SK-N-SH (cell line): ENCODE measurements at regions not wholly inside any gene's neighbourhood (a gene's known extent, or its start where the extent isn't known, plus 50 kb on each side); places are given as distances from the start of the nearest gene placed in this dataset.

Source experiments
- CTCF ChIA-PET: fragments of 300-600, 350-600 bp; formaldehyde crosslinking; extraction: SDS; loops from one replicate; lab custom pipeline; 2021; lab: Yijun Ruan, JAX
- POLR2A ChIA-PET: fragments of 350-600 bp; sonication (Branson Sonifier 250); formaldehyde crosslinking; extraction: SDS; loops from one replicate; lab custom pipeline; 2020; ENCODE audit warnings: antibody characterized with exemption, inconsistent platforms; lab: Yijun Ruan, JAX
- DNase-seq: peaks from one replicate; pipeline ENCODE4 v3.0.0; 2012
- H2AFZ ChIP-seq: fragments of 200-600 bp; sonication (generic); 2 replicates; pipeline ENCODE4 v1.8.1; 2016; ENCODE audit warnings: antibody characterized with exemption, mild to moderate bottlenecking, low read depth
- H3F3A ChIP-seq: fragments of 200-600 bp; sonication (generic); replicated peaks from 2 replicates; pipeline ENCODE3; 2016; ENCODE audit warnings: antibody characterized with exemption, mild to moderate bottlenecking; ENCODE audit not compliant: insufficient read depth
- H3K27ac ChIP-seq, 2 experiments: fragments of 200-500 bp in 1 of 2; fragments of 200-600 bp in 1 of 2; sonication (Bioruptor generic) in 1 of 2; sonication (generic), shearing (Covaris generic) in 1 of 2; 2 replicates each; pipeline versions ENCODE4 v1.5.1 to v1.6.1; 2014 to 2016; ENCODE audit warnings: low read depth in 2 of 2, inconsistent platforms in 1 of 2, low read length in 1 of 2, mild to moderate bottlenecking in 1 of 2, mixed read lengths in 1 of 2
- H3K27me3 ChIP-seq: fragments of 200-600 bp; sonication (generic), shearing (Covaris generic); 2 replicates; pipeline ENCODE4 v1.6.1; 2016; ENCODE audit warnings: mixed run types; ENCODE audit not compliant: insufficient read depth
- H3K36me3 ChIP-seq, 2 experiments: fragments of 200-500 bp in 1 of 2; fragments of 200-600 bp in 1 of 2; sonication (Bioruptor generic) in 1 of 2; sonication (generic) in 1 of 2; replicated peaks in 1 of 2; 2 replicates each; pipeline versions ENCODE3 to v1.5.1; 2014 to 2016; ENCODE audit warnings: low read length in 1 of 2, mild to moderate bottlenecking in 1 of 2; ENCODE audit not compliant: insufficient read depth in 2 of 2, control insufficient read depth in 1 of 2
- H3K4me1 ChIP-seq, 2 experiments: fragments of 200-500 bp in 1 of 2; fragments of 200-600 bp in 1 of 2; sonication (Bioruptor generic) in 1 of 2; sonication (generic), shearing (Covaris generic) in 1 of 2; 2 replicates each; pipeline versions ENCODE4 v1.5.1 to v1.6.1; 2014 to 2016; ENCODE audit warnings: low read depth in 1 of 2, low read length in 1 of 2, mixed run types in 1 of 2; ENCODE audit not compliant: insufficient read depth in 2 of 2, control insufficient read depth in 1 of 2
- H3K4me2 ChIP-seq: fragments of 200-600 bp; sonication (generic), shearing (Covaris generic); 2 replicates; pipeline ENCODE4 v1.6.1; 2017; ENCODE audit warnings: mixed run types
- H3K4me3 ChIP-seq, 2 experiments: fragments of 200-500 bp in 1 of 2; fragments of 200-600 bp in 1 of 2; sonication (Bioruptor generic) in 1 of 2; sonication (generic), shearing (Covaris generic) in 1 of 2; 2 replicates each; pipeline versions ENCODE4 v1.5.1 to v1.8.1; 2014 to 2016; ENCODE audit warnings: low read depth in 2 of 2, inconsistent platforms in 1 of 2, low read length in 1 of 2, mild to moderate bottlenecking in 1 of 2, mixed read lengths in 1 of 2, moderate library complexity in 1 of 2
- H3K79me2 ChIP-seq: fragments of 200-600 bp; sonication (generic); 2 replicates; pipeline ENCODE4 v1.8.1; 2017; ENCODE audit warnings: mild to moderate bottlenecking; ENCODE audit not compliant: insufficient read depth
- H3K9ac ChIP-seq: fragments of 200-600 bp; sonication (generic); 2 replicates; pipeline ENCODE4 v1.6.1; 2017; ENCODE audit warnings: mixed run types
- H3K9me2 ChIP-seq: fragments of 200-600 bp; sonication (generic); 2 replicates; pipeline ENCODE4 v1.6.1; 2017; ENCODE audit warnings: mixed run types
- H3K9me3 ChIP-seq: fragments of 200-600 bp; sonication (generic); 2 replicates; pipeline ENCODE4 v1.6.1; 2017; ENCODE audit warnings: mixed run types, mild to moderate bottlenecking, moderate library complexity
- H4K20me1 ChIP-seq: fragments of 200-600 bp; sonication (generic); 2 replicates; pipeline ENCODE4 v1.6.1; 2017; ENCODE audit warnings: mild to moderate bottlenecking, mixed run types; ENCODE audit not compliant: insufficient read depth
- EZH2phosphoT487 ChIP-seq: fragments of 200-600 bp; sonication (generic); IDR thresholded peaks from 2 replicates; pipeline ENCODE4 v1.6.1; 2017; ENCODE audit warnings: low read depth, mixed run types, mild to moderate bottlenecking, antibody characterized with exemption, moderate library complexity, borderline replicate concordance
- FOSL2 ChIP-seq: IDR thresholded peaks from 2 replicates; pipeline ENCODE4 v1.4.0; 2012; ENCODE audit warnings: low read depth, mild to moderate bottlenecking, moderate library complexity, borderline replicate concordance
- FOXJ3 ChIP-seq: sonication (generic); formaldehyde crosslinking; IDR thresholded peaks from 2 replicates; pipeline ENCODE4 v1.5.1; 2020; ENCODE audit warnings: mild to moderate bottlenecking, missing genetic modification reagents
- GATA2 ChIP-seq: sonication (generic); formaldehyde crosslinking; IDR thresholded peaks from 2 replicates; pipeline ENCODE4 v1.5.0; 2020; ENCODE audit warnings: mild to moderate bottlenecking, missing genetic modification reagents
- JUND ChIP-seq: IDR thresholded peaks from 2 replicates; pipeline ENCODE4 v1.4.0; 2012
- MXI1 ChIP-seq: IDR thresholded peaks from 2 replicates; pipeline ENCODE4 v1.6.1; 2012; ENCODE audit warnings: mild to moderate bottlenecking, low read depth, low read length, improper control_type of control experiment
- RAD21 ChIP-seq: IDR thresholded peaks from 2 replicates; pipeline ENCODE4 v1.6.1; 2012; ENCODE audit warnings: mild to moderate bottlenecking, low read length
- RCOR1 ChIP-seq: fragments of 150-350 bp; IDR thresholded peaks from 2 replicates; pipeline ENCODE4 v1.6.1; 2017; ENCODE audit warnings: antibody characterized with exemption, low read length
- WGBS: methylation state at CpG from one replicate; pipeline ENCODE4 v1.1.6; 2017; ENCODE audit warnings: low lambda C conversion rate; 5-methylcytosine and 5-hydroxymethylcytosine counted together
- TF ChIP-seq, protein P1 (sequence below): fragments of 200-600 bp; sonication (generic); IDR thresholded peaks from 2 replicates; pipeline ENCODE4 v1.6.1; 2017; ENCODE audit warnings: antibody characterized with exemption, mild to moderate bottlenecking, moderate library complexity
- TF ChIP-seq, protein P2 (sequence below): IDR thresholded peaks from 2 replicates; pipeline ENCODE4; 2012
- TF ChIP-seq, protein P3 (sequence below): fragments of 150-350 bp; IDR thresholded peaks from 2 replicates; pipeline ENCODE4 v1.6.1; 2016; ENCODE audit warnings: mild to moderate bottlenecking, low read depth, low read length
- TF ChIP-seq, protein P4 (sequence below): fragments of 150-350 bp; IDR thresholded peaks from 2 replicates; pipeline ENCODE4 v1.6.1; 2017; ENCODE audit warnings: antibody characterized with exemption, low read length, low read depth, borderline replicate concordance
- TF ChIP-seq, protein P5 (sequence below): IDR thresholded peaks from 2 replicates; pipeline ENCODE4 v1.4.0; 2012; ENCODE audit warnings: low read depth, borderline replicate concordance

DNA sequence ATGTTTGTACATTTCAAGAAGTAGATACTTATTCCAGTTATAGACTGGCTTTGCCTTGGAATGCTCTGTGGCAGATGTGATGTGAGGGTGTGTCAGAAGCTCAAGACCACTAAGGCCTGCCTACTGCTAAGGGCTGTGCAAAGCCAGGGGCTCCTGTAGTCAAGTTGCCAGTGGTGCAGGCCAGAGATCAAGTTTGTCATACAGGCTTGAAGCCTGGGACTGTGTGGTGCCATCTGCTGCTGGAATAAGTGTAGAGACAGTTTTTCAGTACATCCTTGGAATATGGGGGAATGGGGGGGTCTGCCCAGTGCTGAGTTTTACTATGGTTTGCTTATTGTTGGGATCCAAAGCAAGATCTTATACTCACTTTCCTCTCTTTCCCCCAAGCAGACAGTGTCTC is 649.9 kb upstream of the FOXG1 start:
- DNase-seq: no peak
- H4K20me1 ChIP-seq: no peaks in the 10 kb centered on the region

DNA sequence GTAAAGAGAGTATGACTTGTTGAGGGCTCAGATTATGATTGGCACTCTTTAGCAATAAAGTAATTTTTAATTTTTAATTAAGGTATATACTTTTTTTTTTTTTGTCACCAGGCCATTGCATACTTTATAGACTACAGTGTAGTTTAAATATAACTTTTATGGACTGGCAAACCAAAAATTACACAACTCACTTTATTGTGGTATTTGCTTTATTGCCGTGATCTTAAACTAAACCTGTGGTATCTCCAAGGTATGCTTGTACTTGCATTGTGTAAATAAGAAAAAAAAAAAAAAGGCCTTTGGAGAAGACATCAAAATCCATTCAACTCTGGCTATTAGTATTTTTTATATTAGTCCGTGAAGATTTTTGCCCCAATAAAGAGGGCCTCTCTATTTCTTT is 646.7 kb upstream of the FOXG1 start:
- Histone ChIP-seq H3K9me2 (no peaks in the 10 kb centered on the region), H3K4me3 (no peak overlapping the region), H3F3A (no peaks in the 10 kb centered on the region), H3K4me1 (no peaks in the 10 kb centered on the region), H3K27ac (no peak overlapping the region), H2AFZ (no peak overlapping the region), H3K79me2 (no peaks in the 10 kb centered on the region), H3K9ac (no peak overlapping the region), H3K9me3 (no peaks in the 10 kb centered on the region), H3K27me3 (no peaks in the 10 kb centered on the region), H3K36me3 (no peaks in the 10 kb centered on the region), H3K4me2 (no peak overlapping the region), H4K20me1 (no peaks in the 10 kb centered on the region)
- ChIA-PET CTCF (no interaction called here), POLR2A (no interaction called here)
- TF ChIP-seq, protein P1, sequence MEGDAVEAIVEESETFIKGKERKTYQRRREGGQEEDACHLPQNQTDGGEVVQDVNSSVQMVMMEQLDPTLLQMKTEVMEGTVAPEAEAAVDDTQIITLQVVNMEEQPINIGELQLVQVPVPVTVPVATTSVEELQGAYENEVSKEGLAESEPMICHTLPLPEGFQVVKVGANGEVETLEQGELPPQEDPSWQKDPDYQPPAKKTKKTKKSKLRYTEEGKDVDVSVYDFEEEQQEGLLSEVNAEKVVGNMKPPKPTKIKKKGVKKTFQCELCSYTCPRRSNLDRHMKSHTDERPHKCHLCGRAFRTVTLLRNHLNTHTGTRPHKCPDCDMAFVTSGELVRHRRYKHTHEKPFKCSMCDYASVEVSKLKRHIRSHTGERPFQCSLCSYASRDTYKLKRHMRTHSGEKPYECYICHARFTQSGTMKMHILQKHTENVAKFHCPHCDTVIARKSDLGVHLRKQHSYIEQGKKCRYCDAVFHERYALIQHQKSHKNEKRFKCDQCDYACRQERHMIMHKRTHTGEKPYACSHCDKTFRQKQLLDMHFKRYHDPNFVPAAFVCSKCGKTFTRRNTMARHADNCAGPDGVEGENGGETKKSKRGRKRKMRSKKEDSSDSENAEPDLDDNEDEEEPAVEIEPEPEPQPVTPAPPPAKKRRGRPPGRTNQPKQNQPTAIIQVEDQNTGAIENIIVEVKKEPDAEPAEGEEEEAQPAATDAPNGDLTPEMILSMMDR: no peak
- TF ChIP-seq JUND: no peak
- TF ChIP-seq, protein P2, sequence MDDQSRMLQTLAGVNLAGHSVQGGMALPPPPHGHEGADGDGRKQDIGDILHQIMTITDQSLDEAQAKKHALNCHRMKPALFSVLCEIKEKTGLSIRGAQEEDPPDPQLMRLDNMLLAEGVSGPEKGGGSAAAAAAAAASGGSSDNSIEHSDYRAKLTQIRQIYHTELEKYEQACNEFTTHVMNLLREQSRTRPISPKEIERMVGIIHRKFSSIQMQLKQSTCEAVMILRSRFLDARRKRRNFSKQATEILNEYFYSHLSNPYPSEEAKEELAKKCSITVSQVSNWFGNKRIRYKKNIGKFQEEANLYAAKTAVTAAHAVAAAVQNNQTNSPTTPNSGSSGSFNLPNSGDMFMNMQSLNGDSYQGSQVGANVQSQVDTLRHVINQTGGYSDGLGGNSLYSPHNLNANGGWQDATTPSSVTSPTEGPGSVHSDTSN: no peak
- no peak for TF ChIP-seq FOXJ3
- no peak for TF ChIP-seq GATA2
- TF ChIP-seq, protein P3, sequence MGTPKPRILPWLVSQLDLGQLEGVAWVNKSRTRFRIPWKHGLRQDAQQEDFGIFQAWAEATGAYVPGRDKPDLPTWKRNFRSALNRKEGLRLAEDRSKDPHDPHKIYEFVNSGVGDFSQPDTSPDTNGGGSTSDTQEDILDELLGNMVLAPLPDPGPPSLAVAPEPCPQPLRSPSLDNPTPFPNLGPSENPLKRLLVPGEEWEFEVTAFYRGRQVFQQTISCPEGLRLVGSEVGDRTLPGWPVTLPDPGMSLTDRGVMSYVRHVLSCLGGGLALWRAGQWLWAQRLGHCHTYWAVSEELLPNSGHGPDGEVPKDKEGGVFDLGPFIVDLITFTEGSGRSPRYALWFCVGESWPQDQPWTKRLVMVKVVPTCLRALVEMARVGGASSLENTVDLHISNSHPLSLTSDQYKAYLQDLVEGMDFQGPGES: no peak
- TF ChIP-seq RAD21: no peak
- TF ChIP-seq MXI1: no peak
- TF ChIP-seq, protein P4, sequence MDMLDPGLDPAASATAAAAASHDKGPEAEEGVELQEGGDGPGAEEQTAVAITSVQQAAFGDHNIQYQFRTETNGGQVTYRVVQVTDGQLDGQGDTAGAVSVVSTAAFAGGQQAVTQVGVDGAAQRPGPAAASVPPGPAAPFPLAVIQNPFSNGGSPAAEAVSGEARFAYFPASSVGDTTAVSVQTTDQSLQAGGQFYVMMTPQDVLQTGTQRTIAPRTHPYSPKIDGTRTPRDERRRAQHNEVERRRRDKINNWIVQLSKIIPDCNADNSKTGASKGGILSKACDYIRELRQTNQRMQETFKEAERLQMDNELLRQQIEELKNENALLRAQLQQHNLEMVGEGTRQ: no peak
- no peak for TF ChIP-seq EZH2phosphoT487
- TF ChIP-seq FOSL2: no peak
- TF ChIP-seq, protein P5, sequence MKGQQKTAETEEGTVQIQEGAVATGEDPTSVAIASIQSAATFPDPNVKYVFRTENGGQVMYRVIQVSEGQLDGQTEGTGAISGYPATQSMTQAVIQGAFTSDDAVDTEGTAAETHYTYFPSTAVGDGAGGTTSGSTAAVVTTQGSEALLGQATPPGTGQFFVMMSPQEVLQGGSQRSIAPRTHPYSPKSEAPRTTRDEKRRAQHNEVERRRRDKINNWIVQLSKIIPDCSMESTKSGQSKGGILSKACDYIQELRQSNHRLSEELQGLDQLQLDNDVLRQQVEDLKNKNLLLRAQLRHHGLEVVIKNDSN: no peak
- 4% methylated on average over 2 of the region's 2 CpGs for WGBS
- DNase-seq: no peak

More for the DNA sequence above, 649.9 kb upstream of the FOXG1 start:
- no peak overlapping the region for H2AFZ ChIP-seq
- no peaks in the 10 kb centered on the region for H3K9me3 ChIP-seq
- no peak overlapping the region for H3K4me2 ChIP-seq
- no peaks in the 10 kb centered on the region for H3K9me2 ChIP-seq
- no peak overlapping the region for H3K4me3 ChIP-seq
- H3K4me1 ChIP-seq: no peaks in the 10 kb centered on the region
- no peak overlapping the region for H3K27ac ChIP-seq
- no peaks in the 10 kb centered on the region for H3K79me2 ChIP-seq
- POLR2A ChIA-PET: no interaction called here
- no peaks in the 10 kb centered on the region for H3K36me3 ChIP-seq
- no peaks in the 10 kb centered on the region for H3K27me3 ChIP-seq
- CTCF ChIA-PET: no interaction called here
- TF ChIP-seq FOXJ3 (no peak), RCOR1 (no peak)
- TF ChIP-seq, protein P1: no peak
- no peak overlapping the region for H3K9ac ChIP-seq
- no peaks in the 10 kb centered on the region for H3F3A ChIP-seq
